ENCODE measurements at regions not wholly inside any gene's neighbourhood (a gene's known extent, or its start where the extent isn't known, plus 50 kb on each side); places are given as distances from the start of the nearest gene placed in this dataset.
"Not testable (repeated sequence)": the region's sequence is repeated elsewhere in the genome, so short reads cannot be mapped to it uniquely, and the experiment has no call there.

- Mint-ChIP-seq H3K36me3 (no peaks in the 10 kb centered on the region), H3K9me3 (peaks cover 7% of the 10 kb centered on the region), H3K4me1 (no peaks in the 10 kb centered on the region), H3K27me3 (no peaks in the 10 kb centered on the region), H3K27ac (no peak overlapping the region), H3K4me3 (no peak overlapping the region)
- no peak for DNase-seq
- CTCF ChIA-PET, result no interaction called here
These were observed 1637.4 kb downstream of the PCDH9 start for GRCh38 chr13:65592731-65593130.

GRCh38 chr13:65585346-65585745, 1644.8 kb downstream of the PCDH9 start:
- CTCF ChIA-PET, result no interaction called here
- no peaks in the 10 kb centered on the region for H3K36me3 Mint-ChIP-seq
- DNase-seq, result no peak
- H3K27ac Mint-ChIP-seq, result no peak overlapping the region
- no peaks in the 10 kb centered on the region for H3K4me1 Mint-ChIP-seq
- no peak overlapping the region for H3K4me3 Mint-ChIP-seq
- no peaks in the 10 kb centered on the region for H3K27me3 Mint-ChIP-seq
- H3K9me3 Mint-ChIP-seq, result peaks cover 19% of the 10 kb centered on the region

GRCh38 chr13:65584126-65584525, 1646.0 kb downstream of the PCDH9 start:
- Mint-ChIP-seq H3K4me3 (no peak overlapping the region), H3K27ac (no peak overlapping the region), H3K4me1 (no peaks in the 10 kb centered on the region), H3K27me3 (no peaks in the 10 kb centered on the region), H3K9me3 (peaks cover 14% of the 10 kb centered on the region), H3K36me3 (no peaks in the 10 kb centered on the region)
- no peak for DNase-seq
- CTCF ChIA-PET, result no interaction called here

GRCh38 chr13:65582160-65582559, 1648.0 kb downstream of the PCDH9 start:
- no peak for DNase-seq

GRCh38 chr13:65564561-65564960, 1665.6 kb downstream of the PCDH9 start:
- H3K27ac Mint-ChIP-seq, CTCF ChIA-PET, H3K4me1 Mint-ChIP-seq, H3K9me3 Mint-ChIP-seq, H3K27me3 Mint-ChIP-seq, DNase-seq, H3K4me3 Mint-ChIP-seq, H3K36me3 Mint-ChIP-seq: not testable (repeated sequence)

More at GRCh38 chr13:65582160-65582559, 1648.0 kb downstream of the PCDH9 start:
- H3K36me3 Mint-ChIP-seq, result no peaks in the 10 kb centered on the region
- H3K4me1 Mint-ChIP-seq, result no peaks in the 10 kb centered on the region
- no peak overlapping the region for H3K4me3 Mint-ChIP-seq
- peaks cover 9% of the 10 kb centered on the region for H3K9me3 Mint-ChIP-seq
- H3K27me3 Mint-ChIP-seq, result no peaks in the 10 kb centered on the region
- no peak overlapping the region for H3K27ac Mint-ChIP-seq
- CTCF ChIA-PET, result no interaction called here

- Mint-ChIP-seq H3K36me3 (no peaks in the 10 kb centered on the region), H3K9me3 (peaks cover 7% of the 10 kb centered on the region), H3K27me3 (no peaks in the 10 kb centered on the region), H3K27ac (no peak overlapping the region), H3K4me1 (no peaks in the 10 kb centered on the region), H3K4me3 (no peak overlapping the region)
- CTCF ChIA-PET, result no interaction called here
- no peak for DNase-seq
These were observed 1667.8 kb downstream of the PCDH9 start for GRCh38 chr13:65562305-65562704.

- DNase-seq, result no peak
- Mint-ChIP-seq H3K4me1 (no peaks in the 10 kb centered on the region), H3K9me3 (peaks cover 8% of the 10 kb centered on the region), H3K4me3 (no peak overlapping the region), H3K27ac (no peak overlapping the region), H3K36me3 (no peaks in the 10 kb centered on the region), H3K27me3 (no peaks in the 10 kb centered on the region)
- CTCF ChIA-PET, result no interaction called here
These were observed 1669.2 kb downstream of the PCDH9 start for GRCh38 chr13:65560936-65561335.

GRCh38 chr13:65555962-65556361, 1674.2 kb downstream of the PCDH9 start:
- Mint-ChIP-seq H3K4me3 (no peak overlapping the region), H3K9me3 (peaks cover 19% of the 10 kb centered on the region), H3K27ac (no peak overlapping the region), H3K36me3 (no peaks in the 10 kb centered on the region), H3K27me3 (no peaks in the 10 kb centered on the region), H3K4me1 (no peaks in the 10 kb centered on the region)
- no peak for DNase-seq
- CTCF ChIA-PET, result no interaction called here

- CTCF ChIA-PET, result no interaction called here
- no peak overlapping the region for H3K27ac Mint-ChIP-seq
- H3K9me3 Mint-ChIP-seq, result peaks cover 17% of the 10 kb centered on the region
- no peaks in the 10 kb centered on the region for H3K4me1 Mint-ChIP-seq
- no peak for DNase-seq
- H3K36me3 Mint-ChIP-seq, result no peaks in the 10 kb centered on the region
- no peak overlapping the region for H3K4me3 Mint-ChIP-seq
- H3K27me3 Mint-ChIP-seq, result no peaks in the 10 kb centered on the region
These were observed 1676.9 kb downstream of the PCDH9 start for GRCh38 chr13:65553096-65553727.

- Mint-ChIP-seq H3K4me3 (no peak overlapping the region), H3K4me1 (no peaks in the 10 kb centered on the region), H3K27me3 (no peaks in the 10 kb centered on the region), H3K27ac (no peak overlapping the region), H3K9me3 (peaks cover 18% of the 10 kb centered on the region), H3K36me3 (no peaks in the 10 kb centered on the region)
- no peak for DNase-seq
- CTCF ChIA-PET, result no interaction called here
These were observed 1678.9 kb downstream of the PCDH9 start for GRCh38 chr13:65551208-65551607.

- peaks cover 14% of the 10 kb centered on the region for H3K9me3 Mint-ChIP-seq
- H3K27me3 Mint-ChIP-seq, result no peaks in the 10 kb centered on the region
- CTCF ChIA-PET, result no interaction called here
- DNase-seq, result no peak
- no peaks in the 10 kb centered on the region for H3K36me3 Mint-ChIP-seq
- no peak overlapping the region for H3K4me3 Mint-ChIP-seq
- no peak overlapping the region for H3K27ac Mint-ChIP-seq
- no peaks in the 10 kb centered on the region for H3K4me1 Mint-ChIP-seq
These were observed 1690.0 kb downstream of the PCDH9 start for GRCh38 chr13:65540175-65540574.

GRCh38 chr13:65535370-65535769, 1694.8 kb downstream of the PCDH9 start:
- DNase-seq, result no peak
- Mint-ChIP-seq H3K9me3 (peaks cover 9% of the 10 kb centered on the region), H3K36me3 (no peaks in the 10 kb centered on the region), H3K4me3 (no peak overlapping the region), H3K27ac (no peak overlapping the region), H3K4me1 (no peaks in the 10 kb centered on the region), H3K27me3 (no peaks in the 10 kb centered on the region)
- CTCF ChIA-PET, result no interaction called here

- no peaks in the 10 kb centered on the region for H3K4me1 Mint-ChIP-seq
- no peak for DNase-seq
- H3K4me3 Mint-ChIP-seq, result no peak overlapping the region
- H3K36me3 Mint-ChIP-seq, result no peaks in the 10 kb centered on the region
- H3K9me3 Mint-ChIP-seq, result peaks cover 11% of the 10 kb centered on the region
- H3K27ac Mint-ChIP-seq, result no peak overlapping the region
- CTCF ChIA-PET, result no interaction called here
- no peaks in the 10 kb centered on the region for H3K27me3 Mint-ChIP-seq
These were observed 1697.9 kb downstream of the PCDH9 start for GRCh38 chr13:65532231-65532630.

GRCh38 chr13:65530688-65531087, 1699.4 kb downstream of the PCDH9 start:
- H3K36me3 Mint-ChIP-seq, result no peaks in the 10 kb centered on the region
- CTCF ChIA-PET, result no interaction called here
- no peak overlapping the region for H3K4me3 Mint-ChIP-seq
- H3K9me3 Mint-ChIP-seq, result peaks cover 11% of the 10 kb centered on the region
- H3K4me1 Mint-ChIP-seq, result no peaks in the 10 kb centered on the region
- DNase-seq, result no peak
- no peak overlapping the region for H3K27ac Mint-ChIP-seq
- H3K27me3 Mint-ChIP-seq, result no peaks in the 10 kb centered on the region

- CTCF ChIA-PET, result no interaction called here
- Mint-ChIP-seq H3K4me1 (no peaks in the 10 kb centered on the region), H3K36me3 (no peaks in the 10 kb centered on the region), H3K27me3 (no peaks in the 10 kb centered on the region), H3K27ac (no peak overlapping the region), H3K9me3 (peaks cover 11% of the 10 kb centered on the region), H3K4me3 (no peak overlapping the region)
- DNase-seq, result no peak
These were observed 1700.6 kb downstream of the PCDH9 start for GRCh38 chr13:65529541-65529940.

GRCh38 chr13:65508745-65509144, 1721.4 kb downstream of the PCDH9 start:
- Mint-ChIP-seq H3K4me1 (no peaks in the 10 kb centered on the region), H3K27me3 (no peaks in the 10 kb centered on the region), H3K9me3 (peaks cover 7% of the 10 kb centered on the region), H3K27ac (no peak overlapping the region), H3K4me3 (no peak overlapping the region), H3K36me3 (no peaks in the 10 kb centered on the region)
- CTCF ChIA-PET, result no interaction called here
- no peak for DNase-seq

Measured in activated naive CD4-positive, alpha-beta T cell treated with anti-CD3 and anti-CD28 coated beads, Interleukin-2, amount 10 ng/mL, durations not matched to agents 7 days and 5 days (primary cell).